ENCODE measurements at regions not wholly inside any gene's neighbourhood (a gene's known extent, or its start where the extent isn't known, plus 50 kb on each side); places are given as distances from the start of the nearest gene placed in this dataset.

DNA sequence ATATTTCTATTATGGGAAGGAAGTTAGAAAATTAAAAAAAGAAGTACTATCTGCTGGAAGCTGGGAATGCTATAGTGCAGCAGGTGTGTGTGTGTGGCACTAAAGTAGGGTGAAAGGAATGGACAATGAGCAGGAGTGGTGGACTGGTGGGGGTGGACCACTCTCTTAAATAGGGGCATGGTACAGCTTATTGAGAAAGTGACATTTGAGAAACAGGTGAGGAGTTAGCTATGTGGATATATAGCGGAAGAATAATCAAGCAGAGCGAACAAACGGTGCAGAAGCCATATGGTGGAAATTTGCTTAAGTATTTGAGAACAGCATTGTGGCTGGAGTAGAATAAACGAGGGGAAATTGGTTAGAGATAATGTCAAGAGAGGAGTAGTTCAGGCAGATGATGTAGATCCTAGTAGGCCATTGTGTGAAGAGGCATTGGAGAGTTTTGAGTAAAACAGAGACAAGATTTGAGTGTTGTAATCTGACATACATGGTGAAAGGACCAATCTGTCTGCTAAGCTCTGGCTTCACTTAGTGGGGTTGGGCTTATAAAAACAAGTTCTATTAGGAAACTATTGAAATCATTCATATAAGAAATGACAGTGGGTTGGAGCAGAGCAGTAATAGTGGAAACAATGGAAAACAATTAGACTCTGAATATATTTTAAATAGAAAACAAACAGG, 149.2 kb upstream of the SYT10 start:
- peak overlapping the region; percentile 100 for H3K27ac ChIP-seq (ENCODE audit: low read length)
- no peak for ATAC-seq
- CTCF ChIA-PET = interaction anchor here (0.6 kb wide), 1 partner anchor 629 kb away, joined by 3 read pairs; no protein-coding TSS in a partner anchor

DNA sequence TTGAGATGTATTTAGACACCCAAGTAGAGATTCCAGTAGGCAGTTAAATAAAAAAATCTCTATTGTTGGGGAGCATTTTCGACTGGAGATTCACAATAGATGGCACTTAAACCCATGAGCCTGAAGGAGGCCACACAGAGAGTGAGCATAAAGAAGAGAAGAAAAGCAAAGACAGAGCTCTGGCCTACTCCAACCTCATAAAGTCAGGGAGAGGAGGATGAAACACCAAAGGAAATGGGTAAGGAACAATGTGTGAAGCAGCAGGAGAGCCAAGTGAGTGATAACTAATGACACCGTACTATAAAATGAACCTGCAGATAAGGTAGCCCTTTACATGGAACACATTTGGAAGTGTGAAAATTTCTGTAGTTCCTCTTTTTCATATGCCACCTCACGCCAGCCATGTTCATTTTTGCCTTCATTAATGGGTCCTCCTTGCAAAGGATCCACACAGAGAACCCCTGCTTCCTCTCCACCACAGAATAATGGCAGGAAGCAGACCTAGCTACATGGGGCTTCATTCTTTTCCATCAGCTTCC, 150.0 kb upstream of the SYT10 start:
- Histone ChIP-seq H2AFZ (ENCODE audit: low read length) (no peak overlapping the region), H3K9me2 (replicated peaks; ENCODE audit: low read length) (no peaks in the 10 kb centered on the region), H3K36me3 (ENCODE audit: low read depth, low read length) (no peaks in the 10 kb centered on the region), H3F3A (ENCODE audit: low read length, unreplicated experiment) (peaks cover 3% of the 10 kb centered on the region), H3K4me1 (ENCODE audit: insufficient read depth, low read length) (peaks cover 39% of the 10 kb centered on the region), H4K20me1 (ENCODE audit: low read length) (no peaks in the 10 kb centered on the region), H3K79me2 (ENCODE audit: low read length) (no peaks in the 10 kb centered on the region), H3K4me3 (ENCODE audit: low read length) (no peak overlapping the region), H3K9me3 (ENCODE audit: low read length) (no peaks in the 10 kb centered on the region), H3K9ac (ENCODE audit: low read length) (0 out of 2 replicates have a peak overlapping the region, but pooled peaks have one; percentile 7), H3K27ac (ENCODE audit: low read length) (peak overlapping the region; percentile 100), H3K4me2 (ENCODE audit: low read length) (no peak overlapping the region; the same call in 1 of the 2 replicates), H3K27me3 (ENCODE audit: low read length) (no peaks in the 10 kb centered on the region)
- CTCF ChIA-PET = interaction anchor here (0.6 kb wide), 1 partner anchor 628 kb away, joined by 3 read pairs; no protein-coding TSS in a partner anchor
- intact Hi-C loops (cut with micrococcal nuclease) = loop anchor here (5.0 to 10.0 kb wide), 5 partner anchors 105 to 832 kb away; partner anchors contain the start of genes ALG10 and YARS2
- BruUV-seq (replicated peaks) = no TSS peak
- DNase-seq = no peak
- no peak for ATAC-seq
- TF ChIP-seq EZH2 (IDR thresholded peaks at IDR 0.05; ENCODE audit: low read length, unreplicated experiment) = no peak
- TF ChIP-seq, protein P1, sequence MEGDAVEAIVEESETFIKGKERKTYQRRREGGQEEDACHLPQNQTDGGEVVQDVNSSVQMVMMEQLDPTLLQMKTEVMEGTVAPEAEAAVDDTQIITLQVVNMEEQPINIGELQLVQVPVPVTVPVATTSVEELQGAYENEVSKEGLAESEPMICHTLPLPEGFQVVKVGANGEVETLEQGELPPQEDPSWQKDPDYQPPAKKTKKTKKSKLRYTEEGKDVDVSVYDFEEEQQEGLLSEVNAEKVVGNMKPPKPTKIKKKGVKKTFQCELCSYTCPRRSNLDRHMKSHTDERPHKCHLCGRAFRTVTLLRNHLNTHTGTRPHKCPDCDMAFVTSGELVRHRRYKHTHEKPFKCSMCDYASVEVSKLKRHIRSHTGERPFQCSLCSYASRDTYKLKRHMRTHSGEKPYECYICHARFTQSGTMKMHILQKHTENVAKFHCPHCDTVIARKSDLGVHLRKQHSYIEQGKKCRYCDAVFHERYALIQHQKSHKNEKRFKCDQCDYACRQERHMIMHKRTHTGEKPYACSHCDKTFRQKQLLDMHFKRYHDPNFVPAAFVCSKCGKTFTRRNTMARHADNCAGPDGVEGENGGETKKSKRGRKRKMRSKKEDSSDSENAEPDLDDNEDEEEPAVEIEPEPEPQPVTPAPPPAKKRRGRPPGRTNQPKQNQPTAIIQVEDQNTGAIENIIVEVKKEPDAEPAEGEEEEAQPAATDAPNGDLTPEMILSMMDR (conservative IDR thresholded peaks at IDR 0.05; ENCODE audit: low read depth, low read length) = no peak
- POLR2A ChIA-PET (ENCODE audit: unreplicated experiment) = no interaction called here

More for the DNA sequence above, 149.2 kb upstream of the SYT10 start:
- Histone ChIP-seq H3K4me1 (ENCODE audit: insufficient read depth, low read length) (peaks cover 39% of the 10 kb centered on the region), H3K4me3 (ENCODE audit: low read length) (peak overlapping the region; percentile 63), H3K36me3 (ENCODE audit: low read depth, low read length) (no peaks in the 10 kb centered on the region), H3K4me2 (ENCODE audit: low read length) (peak overlapping the region; percentile 91), H3K9ac (ENCODE audit: low read length) (peak overlapping the region; percentile 88), H3K9me3 (ENCODE audit: low read length) (no peaks in the 10 kb centered on the region), H3F3A (ENCODE audit: low read length, unreplicated experiment) (peaks cover 3% of the 10 kb centered on the region), H4K20me1 (ENCODE audit: low read length) (no peaks in the 10 kb centered on the region), H3K79me2 (ENCODE audit: low read length) (no peaks in the 10 kb centered on the region), H3K9me2 (replicated peaks; ENCODE audit: low read length) (no peaks in the 10 kb centered on the region), H2AFZ (ENCODE audit: low read length) (peak overlapping the region; percentile 54), H3K27me3 (ENCODE audit: low read length) (no peaks in the 10 kb centered on the region)
- intact Hi-C loops (cut with micrococcal nuclease) = loop anchor here (5.0 to 10.0 kb wide), 5 partner anchors 104 to 832 kb away; partner anchors contain the start of genes ALG10 and YARS2
- POLR2A ChIA-PET (ENCODE audit: unreplicated experiment) = no interaction called here
- DNase-seq = no peak
- TF ChIP-seq, protein P1 (conservative IDR thresholded peaks at IDR 0.05; ENCODE audit: low read depth, low read length) = no peak
- no peak for TF ChIP-seq EZH2 (IDR thresholded peaks at IDR 0.05; ENCODE audit: low read length, unreplicated experiment)
- TF ChIP-seq EZH2phosphoT487 (IDR thresholded peaks at IDR 0.05; ENCODE audit: borderline replicate concordance, low read length) = no peak
- no TSS peak for BruUV-seq (replicated peaks)

DNA sequence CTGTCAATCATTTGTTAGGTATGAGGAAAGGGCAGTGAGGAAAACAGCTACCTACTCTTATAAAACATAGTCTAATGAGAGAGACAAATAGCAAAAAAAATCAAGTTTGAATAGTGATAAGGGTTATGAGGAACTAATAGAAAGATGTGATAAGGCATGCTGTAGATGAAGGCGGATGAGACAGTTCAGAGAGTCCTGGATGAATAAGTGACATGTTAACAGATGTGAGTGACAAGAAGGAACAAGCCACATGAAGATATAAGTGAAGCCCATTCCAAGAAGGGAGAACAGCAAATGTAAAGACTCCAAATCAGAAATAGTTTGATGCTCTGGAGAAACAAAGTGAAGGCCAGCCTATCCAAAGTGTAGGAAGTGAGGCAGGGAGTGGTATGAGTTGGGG, 154.1 kb upstream of the SYT10 start:
- Histone ChIP-seq H3K9me2 (replicated peaks; ENCODE audit: low read length) (no peaks in the 10 kb centered on the region), H3K9ac (ENCODE audit: low read length) (no peak overlapping the region), H3K27ac (ENCODE audit: low read length) (no peak overlapping the region), H3F3A (ENCODE audit: low read length, unreplicated experiment) (no peaks in the 10 kb centered on the region), H3K27me3 (ENCODE audit: low read length) (no peaks in the 10 kb centered on the region), H3K36me3 (ENCODE audit: low read depth, low read length) (no peaks in the 10 kb centered on the region), H4K20me1 (ENCODE audit: low read length) (no peaks in the 10 kb centered on the region), H3K4me3 (ENCODE audit: low read length) (no peak overlapping the region), H3K9me3 (ENCODE audit: low read length) (no peaks in the 10 kb centered on the region), H3K79me2 (ENCODE audit: low read length) (no peaks in the 10 kb centered on the region), H2AFZ (ENCODE audit: low read length) (no peak overlapping the region), H3K4me1 (ENCODE audit: insufficient read depth, low read length) (peaks cover 13% of the 10 kb centered on the region), H3K4me2 (ENCODE audit: low read length) (no peak overlapping the region)
- TF ChIP-seq EZH2phosphoT487 (IDR thresholded peaks at IDR 0.05; ENCODE audit: borderline replicate concordance, low read length) = no peak
- TF ChIP-seq EZH2 (IDR thresholded peaks at IDR 0.05; ENCODE audit: low read length, unreplicated experiment) = no peak
- TF ChIP-seq, protein P1 (conservative IDR thresholded peaks at IDR 0.05; ENCODE audit: low read depth, low read length) = no peak
- intact Hi-C loops (cut with micrococcal nuclease) = no loop called here
- no peak for ATAC-seq
- no peak for DNase-seq
- CTCF ChIA-PET = no interaction called here
- POLR2A ChIA-PET (ENCODE audit: unreplicated experiment) = no interaction called here
- no TSS peak for BruUV-seq (replicated peaks)

All from PC-3 (cell line).